ENCODE measurements at regions not wholly inside any gene's neighbourhood (a gene's known extent, or its start where the extent isn't known, plus 50 kb on each side); places are given as distances from the start of the nearest gene placed in this dataset.

DNA sequence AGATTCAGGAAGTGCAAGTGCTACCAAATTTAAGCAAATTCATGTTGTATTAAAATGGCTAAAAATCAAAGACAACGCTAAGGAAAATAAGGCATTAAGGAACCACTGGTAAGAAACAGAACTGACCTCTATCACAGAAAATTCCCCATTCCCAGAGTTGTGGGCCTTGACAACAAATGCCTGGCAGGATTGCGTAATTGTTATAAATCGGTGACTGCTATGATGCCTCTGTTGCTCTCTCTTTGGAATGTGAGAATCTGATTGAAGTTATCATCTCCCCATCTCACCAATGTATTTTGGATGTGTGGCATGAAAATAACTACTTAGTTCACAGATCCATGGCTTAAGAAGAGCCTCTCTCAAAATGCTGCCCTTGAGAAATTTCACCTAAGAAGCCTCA, 257.3 kb downstream of the OGFRL1 start:
- no peak for TF ChIP-seq FOXK2 (IDR thresholded peaks at IDR 0.05)
- no peak for DNase-seq (ENCODE audit: extremely low spot score)
- ChIA-PET POLR2A (no interaction called here), CTCF (no interaction called here)

DNA sequence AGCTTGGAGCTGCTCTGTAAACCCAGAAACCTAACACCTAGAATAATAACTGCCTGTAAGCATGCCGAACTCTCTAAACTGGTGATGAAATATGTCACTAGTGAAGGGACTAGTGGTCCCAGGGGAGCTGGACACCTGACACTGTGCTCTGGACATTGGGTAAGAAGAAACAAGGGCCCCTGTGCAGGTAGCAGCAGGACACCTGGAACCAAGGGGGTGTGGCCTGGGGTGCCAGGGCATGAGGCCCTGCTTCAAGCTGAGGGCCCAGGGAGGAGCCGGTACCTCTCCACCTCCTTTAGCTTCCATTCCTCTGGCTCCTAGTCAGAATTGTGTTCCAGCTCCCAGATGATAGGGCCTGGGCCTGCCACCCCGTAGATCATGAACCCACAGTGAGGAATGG, 263.2 kb downstream of the OGFRL1 start:
- ChIA-PET POLR2A (no interaction called here), CTCF (no interaction called here)
- DNase-seq (ENCODE audit: extremely low spot score) = no peak
- TF ChIP-seq ARNT (IDR thresholded peaks at IDR 0.05) (no peak), LEF1 (IDR thresholded peaks at IDR 0.05; ENCODE audit: borderline replicate concordance) (no peak), L3MBTL2 (conservative IDR thresholded peaks at IDR 0.05) (no peak)

DNA sequence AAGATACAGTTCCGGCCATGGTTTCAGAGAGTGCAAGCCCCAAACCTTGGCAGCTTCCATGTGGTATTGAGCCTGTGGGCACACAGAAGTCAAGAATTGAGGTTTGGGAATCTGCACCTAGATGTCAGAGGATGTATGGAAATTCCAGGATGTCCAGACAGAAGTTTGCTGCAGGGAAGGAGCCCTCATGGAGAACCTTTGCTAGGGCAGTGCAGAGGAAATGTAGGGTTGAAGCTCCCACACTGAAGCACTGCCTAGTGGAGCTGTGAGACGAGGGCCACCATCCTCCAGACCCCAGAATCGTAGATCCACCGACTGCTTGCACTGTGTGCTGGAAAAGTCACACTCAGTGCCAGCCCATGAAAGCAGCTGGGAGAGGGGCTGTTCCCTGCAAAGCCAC, 267.5 kb downstream of the OGFRL1 start:
- ChIA-PET POLR2A (no interaction called here), CTCF (no interaction called here)
- TF ChIP-seq NFRKB (IDR thresholded peaks at IDR 0.05) = no peak
- TF ChIP-seq HDGF (IDR thresholded peaks at IDR 0.05; ENCODE audit: borderline replicate concordance) = no peak
- no peak for TF ChIP-seq SP1 (IDR thresholded peaks at IDR 0.05)
- no peak for TF ChIP-seq FOXK2 (IDR thresholded peaks at IDR 0.05)
- no peak for TF ChIP-seq CTBP1 (IDR thresholded peaks at IDR 0.05; ENCODE audit: borderline replicate concordance)
- DNase-seq (ENCODE audit: extremely low spot score) = no peak

DNA sequence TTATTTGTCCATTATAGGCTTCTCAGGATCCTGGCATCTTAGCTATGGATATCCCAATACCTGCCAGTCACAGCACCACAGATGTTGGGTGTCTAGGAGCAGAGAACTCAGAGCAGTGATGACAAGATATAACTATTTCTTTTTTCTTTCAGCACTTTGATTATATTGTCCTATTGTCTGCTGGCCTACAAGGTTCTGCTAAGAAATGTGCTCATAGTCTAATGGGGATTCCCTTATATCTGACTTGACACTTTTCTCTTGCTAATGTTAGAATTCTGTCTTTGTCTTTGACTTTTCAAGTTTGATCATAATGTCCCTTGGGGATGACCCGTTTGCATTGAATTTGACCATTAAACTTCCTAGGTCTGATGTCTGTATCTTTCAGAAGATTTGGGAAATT, 270.4 kb downstream of the OGFRL1 start:
- TF ChIP-seq L3MBTL2 (conservative IDR thresholded peaks at IDR 0.05) (no peak), SP1 (IDR thresholded peaks at IDR 0.05) (no peak), LEF1 (IDR thresholded peaks at IDR 0.05; ENCODE audit: borderline replicate concordance) (no peak), FOXA1 (IDR thresholded peaks at IDR 0.05) (no peak), BHLHE40 (IDR thresholded peaks at IDR 0.05; ENCODE audit: borderline replicate concordance) (no peak)
- ChIA-PET POLR2A (no interaction called here), CTCF (no interaction called here)
- no peak for DNase-seq (ENCODE audit: extremely low spot score)

DNA sequence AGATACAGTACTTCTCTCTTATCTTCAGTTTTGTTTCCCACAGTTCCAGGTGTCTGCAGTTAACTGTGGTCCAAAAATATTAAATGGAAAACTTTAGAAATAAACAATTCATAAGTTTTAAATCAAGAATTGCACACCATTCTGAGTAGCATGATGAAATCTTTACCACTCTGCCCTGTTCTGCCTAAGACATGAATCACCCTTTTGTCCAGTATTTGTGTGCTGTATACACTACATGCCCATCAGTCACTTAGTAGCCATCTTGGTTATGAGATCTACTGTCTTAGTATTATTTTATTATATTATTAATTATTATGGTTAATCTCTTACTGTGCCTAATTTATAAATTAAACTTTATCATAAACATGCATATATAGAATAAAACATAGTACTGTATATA, 279.0 kb downstream of the OGFRL1 start:
- no peak for TF ChIP-seq CTBP1 (IDR thresholded peaks at IDR 0.05; ENCODE audit: borderline replicate concordance)
- no peak for TF ChIP-seq L3MBTL2 (conservative IDR thresholded peaks at IDR 0.05)
- no peak for TF ChIP-seq ARNT (IDR thresholded peaks at IDR 0.05)
- no peak for TF ChIP-seq FOXA1 (IDR thresholded peaks at IDR 0.05)
- no peak for TF ChIP-seq HDGF (IDR thresholded peaks at IDR 0.05; ENCODE audit: borderline replicate concordance)
- TF ChIP-seq SUZ12 (IDR thresholded peaks at IDR 0.05) = no peak
- TF ChIP-seq LEF1 (IDR thresholded peaks at IDR 0.05; ENCODE audit: borderline replicate concordance) = no peak
- TF ChIP-seq, protein P1, sequence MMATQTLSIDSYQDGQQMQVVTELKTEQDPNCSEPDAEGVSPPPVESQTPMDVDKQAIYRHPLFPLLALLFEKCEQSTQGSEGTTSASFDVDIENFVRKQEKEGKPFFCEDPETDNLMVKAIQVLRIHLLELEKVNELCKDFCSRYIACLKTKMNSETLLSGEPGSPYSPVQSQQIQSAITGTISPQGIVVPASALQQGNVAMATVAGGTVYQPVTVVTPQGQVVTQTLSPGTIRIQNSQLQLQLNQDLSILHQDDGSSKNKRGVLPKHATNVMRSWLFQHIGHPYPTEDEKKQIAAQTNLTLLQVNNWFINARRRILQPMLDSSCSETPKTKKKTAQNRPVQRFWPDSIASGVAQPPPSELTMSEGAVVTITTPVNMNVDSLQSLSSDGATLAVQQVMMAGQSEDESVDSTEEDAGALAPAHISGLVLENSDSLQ (IDR thresholded peaks at IDR 0.05) = no peak
- TF ChIP-seq TARDBP (IDR thresholded peaks at IDR 0.05) = no peak
- no peak for TF ChIP-seq ELF4 (IDR thresholded peaks at IDR 0.05)
- no peak for TF ChIP-seq BHLHE40 (IDR thresholded peaks at IDR 0.05; ENCODE audit: borderline replicate concordance)
- CTCF ChIA-PET = no interaction called here
- DNase-seq (ENCODE audit: extremely low spot score) = no peak
- POLR2A ChIA-PET = no interaction called here

DNA sequence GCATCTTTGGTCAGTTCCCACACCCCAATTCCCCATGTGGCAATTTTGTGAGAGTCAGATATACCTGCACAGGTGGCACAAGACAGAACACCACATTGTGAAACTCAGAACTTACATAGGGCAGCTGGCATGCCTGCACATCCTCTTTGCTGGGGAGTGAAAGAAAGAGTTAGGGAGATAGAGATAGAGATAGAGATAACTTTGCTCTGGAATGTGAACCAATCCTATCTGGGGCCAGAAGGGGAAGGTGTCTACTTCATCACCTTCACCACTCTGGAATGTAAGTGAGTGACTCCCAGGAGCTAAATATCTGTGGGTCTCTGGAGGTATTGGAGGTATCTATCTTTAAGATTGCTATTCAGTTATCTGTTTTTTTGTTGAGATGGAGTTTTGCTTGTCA, 289.2 kb downstream of the OGFRL1 start:
- no peak for TF ChIP-seq LEF1 (IDR thresholded peaks at IDR 0.05; ENCODE audit: borderline replicate concordance)
- TF ChIP-seq FOXK2 (IDR thresholded peaks at IDR 0.05) = no peak
- TF ChIP-seq BHLHE40 (IDR thresholded peaks at IDR 0.05; ENCODE audit: borderline replicate concordance) = no peak
- no peak for TF ChIP-seq FOXM1 (IDR thresholded peaks at IDR 0.05; ENCODE audit: borderline replicate concordance)
- TF ChIP-seq NFRKB (IDR thresholded peaks at IDR 0.05) = no peak
- TF ChIP-seq, protein P1 (IDR thresholded peaks at IDR 0.05) = no peak
- TF ChIP-seq L3MBTL2 (conservative IDR thresholded peaks at IDR 0.05) = no peak
- no peak for TF ChIP-seq TARDBP (IDR thresholded peaks at IDR 0.05)
- no peak for TF ChIP-seq SUZ12 (IDR thresholded peaks at IDR 0.05)
- TF ChIP-seq CTBP1 (IDR thresholded peaks at IDR 0.05; ENCODE audit: borderline replicate concordance) = no peak
- no peak for TF ChIP-seq FOXA1 (IDR thresholded peaks at IDR 0.05)
- no peak for TF ChIP-seq ARNT (IDR thresholded peaks at IDR 0.05)
- TF ChIP-seq HDGF (IDR thresholded peaks at IDR 0.05; ENCODE audit: borderline replicate concordance) = no peak
- TF ChIP-seq ZNF384 (IDR thresholded peaks at IDR 0.05) = no peak
- POLR2A ChIA-PET = no interaction called here
- CTCF ChIA-PET = no interaction called here
- DNase-seq (ENCODE audit: extremely low spot score) = no peak

DNA sequence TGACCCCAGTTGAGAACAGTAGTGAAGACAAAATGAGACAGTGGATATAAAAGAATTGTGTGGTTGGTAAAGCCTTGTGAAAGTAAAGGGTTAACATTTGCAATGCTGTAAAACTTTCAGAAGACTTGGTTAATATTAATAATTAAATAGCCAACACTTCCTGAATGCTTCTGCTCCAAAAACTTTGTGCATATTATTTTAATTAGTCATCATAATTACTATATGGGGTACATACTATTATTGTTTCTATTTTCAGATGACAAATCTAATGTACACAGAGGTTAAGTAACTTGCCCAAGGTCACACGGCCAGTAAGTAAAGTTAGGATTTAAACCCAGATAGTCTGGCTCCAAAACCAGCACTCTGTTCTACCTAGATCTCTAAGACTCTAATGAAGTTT, 291.3 kb downstream of the OGFRL1 start:
- no peak for DNase-seq (ENCODE audit: extremely low spot score)
- TF ChIP-seq ARNT (IDR thresholded peaks at IDR 0.05) (no peak), LEF1 (IDR thresholded peaks at IDR 0.05; ENCODE audit: borderline replicate concordance) (no peak), CTBP1 (IDR thresholded peaks at IDR 0.05; ENCODE audit: borderline replicate concordance) (no peak), L3MBTL2 (conservative IDR thresholded peaks at IDR 0.05) (no peak), ELF4 (IDR thresholded peaks at IDR 0.05) (no peak), NFRKB (IDR thresholded peaks at IDR 0.05) (no peak), FOXM1 (IDR thresholded peaks at IDR 0.05; ENCODE audit: borderline replicate concordance) (no peak), SP1 (IDR thresholded peaks at IDR 0.05) (no peak), BHLHE40 (IDR thresholded peaks at IDR 0.05; ENCODE audit: borderline replicate concordance) (no peak)
- TF ChIP-seq, protein P1 (IDR thresholded peaks at IDR 0.05) = no peak
- CTCF ChIA-PET = no interaction called here
- POLR2A ChIA-PET = no interaction called here

DNA sequence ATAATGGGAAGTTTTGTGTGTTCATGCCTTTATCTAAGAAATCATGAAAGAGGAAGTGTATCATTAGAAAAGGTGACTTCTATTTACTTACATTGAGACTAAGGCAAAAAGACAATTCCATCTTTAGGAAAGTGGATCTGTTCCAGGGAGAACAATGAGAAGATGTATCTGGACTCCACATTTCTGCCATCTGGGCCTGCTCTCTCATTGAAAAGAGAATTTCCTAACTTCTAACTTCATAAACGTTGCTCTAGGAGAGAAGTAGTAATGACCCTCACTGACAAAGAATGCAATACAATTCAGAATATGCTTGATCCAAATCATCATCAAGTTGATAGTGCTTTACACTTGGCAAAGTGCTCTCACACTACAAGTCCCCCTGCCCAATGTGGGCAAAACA, 294.2 kb downstream of the OGFRL1 start:
- no peak for DNase-seq (ENCODE audit: extremely low spot score)
- TF ChIP-seq FOXA1 (IDR thresholded peaks at IDR 0.05) (no peak), FOXK2 (IDR thresholded peaks at IDR 0.05) (no peak), L3MBTL2 (conservative IDR thresholded peaks at IDR 0.05) (no peak), SP1 (IDR thresholded peaks at IDR 0.05) (no peak), LEF1 (IDR thresholded peaks at IDR 0.05; ENCODE audit: borderline replicate concordance) (no peak), SUZ12 (IDR thresholded peaks at IDR 0.05) (no peak), CTBP1 (IDR thresholded peaks at IDR 0.05; ENCODE audit: borderline replicate concordance) (no peak), ARNT (IDR thresholded peaks at IDR 0.05) (no peak), NFRKB (IDR thresholded peaks at IDR 0.05) (no peak)
- POLR2A ChIA-PET = no interaction called here
- CTCF ChIA-PET = no interaction called here
